Tibial nerve (tissue), 4 donors: ENCODE measurements at regions not wholly inside any gene's neighbourhood (a gene's known extent, or its start where the extent isn't known, plus 50 kb on each side); places are given as distances from the start of the nearest gene placed in this dataset.

Source experiments
- DNase-seq, 2 donors: peaks; one replicate each; pipeline ENCODE4 v3.0.0-alpha.2; 2019; ENCODE audit warnings: low spot score in 2 of 2
- H3K27ac ChIP-seq, 4 donors: fragments of 200-600 bp; sonication (generic) in 3 of 4; one replicate each; pipeline ENCODE4 v1.5.1; 2017 to 2019; ENCODE audit warnings: mild to moderate bottlenecking in 1 of 4
- H3K27me3 ChIP-seq, 2 donors: fragments of 200-600 bp; sonication (generic) in 1 of 2; one replicate each; pipeline versions ENCODE4 v1.5.1 to v1.6.0; 2017 to 2019
- H3K36me3 ChIP-seq, 3 donors: fragments of 200-600 bp; sonication (generic); one replicate each; pipeline ENCODE4 v1.5.1; 2018 to 2019
- H3K4me1 ChIP-seq, 4 donors: fragments of 200-600 bp; sonication (generic) in 3 of 4; one replicate each; pipeline ENCODE4 v1.5.1; 2017 to 2019
- H3K4me3 ChIP-seq, 4 donors: fragments of 200-600 bp; sonication (generic) in 3 of 4; one replicate each; pipeline ENCODE4 v1.5.1; 2017 to 2019; ENCODE audit warnings: mild to moderate bottlenecking in 1 of 4, moderate library complexity in 1 of 4
- H3K9me3 ChIP-seq, 4 donors: fragments of 200-600 bp; sonication (generic) in 3 of 4; one replicate each; pipeline ENCODE4 v1.5.1; 2017 to 2019
- EP300 ChIP-seq, 2 donors: sonication (generic); formaldehyde crosslinking; IDR thresholded peaks; one replicate each; pipeline ENCODE4 v1.6.1; 2017; ENCODE audit warnings: antibody characterized with exemption in 2 of 2, mild to moderate bottlenecking in 1 of 2
- POLR2A ChIP-seq, 2 donors: fragments of 450-650 bp; IDR thresholded peaks; one replicate each; pipeline ENCODE4 v1.6.1; 2017; ENCODE audit warnings: antibody characterized with exemption in 2 of 2, mild to moderate bottlenecking in 2 of 2, moderate library complexity in 2 of 2
- WGBS, 2 donors: methylation state at CpG; one replicate each; pipeline ENCODE4 v1.1.5; 2018; 5-methylcytosine and 5-hydroxymethylcytosine counted together
- TF ChIP-seq, protein P1 (sequence below), 5 experiments: fragments of 200-600 bp in 3 of 5; fragments of 450-650 bp in 2 of 5; sonication (generic) in 3 of 5; IDR thresholded peaks; one replicate each; pipeline ENCODE4 v1.5.1; 2016 to 2019; ENCODE audit warnings: antibody characterized with exemption in 5 of 5, mild to moderate bottlenecking in 3 of 5, moderate library complexity in 2 of 5

DNA sequence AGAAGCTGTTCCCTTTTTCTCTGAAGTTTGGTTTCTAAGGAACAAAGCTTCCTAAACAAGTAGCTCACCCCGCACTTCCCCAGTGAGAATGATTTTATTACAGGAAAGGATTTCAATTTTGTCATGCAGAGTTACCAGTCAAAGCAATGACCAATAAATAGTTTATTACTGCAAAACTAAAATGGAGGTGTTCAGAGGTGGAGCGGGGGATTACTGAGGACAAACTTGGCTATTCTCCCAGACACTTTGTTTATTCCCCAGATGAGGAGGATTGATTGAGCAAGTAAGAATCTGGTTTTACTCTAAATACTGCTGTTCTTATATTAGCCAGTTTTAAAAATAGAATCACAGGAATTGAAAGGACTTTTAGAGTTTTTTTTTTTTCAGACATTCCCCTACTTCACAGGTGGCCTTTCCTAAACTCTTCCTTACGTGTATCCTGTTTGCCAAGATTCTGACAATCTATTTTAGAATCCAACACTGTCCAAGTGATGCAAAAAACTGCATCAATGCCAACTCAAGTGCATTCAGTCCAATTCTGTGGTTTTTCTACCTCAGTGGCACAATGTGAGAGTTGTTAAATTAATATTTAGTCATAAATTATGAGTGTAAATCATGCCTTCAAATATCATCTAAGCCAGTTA lies 136.1 kb downstream of the TNFSF18 start:
- Histone ChIP-seq H3K36me3 (no peaks in the 10 kb centered on the region), H3K4me3 (no peak overlapping the region), H3K27me3 (no peaks in the 10 kb centered on the region), H3K4me1 (no peaks in the 10 kb centered on the region), H3K9me3 (peaks cover 0 to 11% (median 2%) of the 10 kb centered on the region in 4 donors), H3K27ac (no peak overlapping the region)
- TF ChIP-seq, protein P1, sequence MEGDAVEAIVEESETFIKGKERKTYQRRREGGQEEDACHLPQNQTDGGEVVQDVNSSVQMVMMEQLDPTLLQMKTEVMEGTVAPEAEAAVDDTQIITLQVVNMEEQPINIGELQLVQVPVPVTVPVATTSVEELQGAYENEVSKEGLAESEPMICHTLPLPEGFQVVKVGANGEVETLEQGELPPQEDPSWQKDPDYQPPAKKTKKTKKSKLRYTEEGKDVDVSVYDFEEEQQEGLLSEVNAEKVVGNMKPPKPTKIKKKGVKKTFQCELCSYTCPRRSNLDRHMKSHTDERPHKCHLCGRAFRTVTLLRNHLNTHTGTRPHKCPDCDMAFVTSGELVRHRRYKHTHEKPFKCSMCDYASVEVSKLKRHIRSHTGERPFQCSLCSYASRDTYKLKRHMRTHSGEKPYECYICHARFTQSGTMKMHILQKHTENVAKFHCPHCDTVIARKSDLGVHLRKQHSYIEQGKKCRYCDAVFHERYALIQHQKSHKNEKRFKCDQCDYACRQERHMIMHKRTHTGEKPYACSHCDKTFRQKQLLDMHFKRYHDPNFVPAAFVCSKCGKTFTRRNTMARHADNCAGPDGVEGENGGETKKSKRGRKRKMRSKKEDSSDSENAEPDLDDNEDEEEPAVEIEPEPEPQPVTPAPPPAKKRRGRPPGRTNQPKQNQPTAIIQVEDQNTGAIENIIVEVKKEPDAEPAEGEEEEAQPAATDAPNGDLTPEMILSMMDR (IDR thresholded peaks at IDR 0.05) = no peak
- TF ChIP-seq POLR2A (IDR thresholded peaks at IDR 0.05) (no peak), EP300 (IDR thresholded peaks at IDR 0.05) (no peak)
- 42 to 47% methylated on average over 3 of the region's 3 CpGs for WGBS, 2 donors
- DNase-seq = no peak

DNA sequence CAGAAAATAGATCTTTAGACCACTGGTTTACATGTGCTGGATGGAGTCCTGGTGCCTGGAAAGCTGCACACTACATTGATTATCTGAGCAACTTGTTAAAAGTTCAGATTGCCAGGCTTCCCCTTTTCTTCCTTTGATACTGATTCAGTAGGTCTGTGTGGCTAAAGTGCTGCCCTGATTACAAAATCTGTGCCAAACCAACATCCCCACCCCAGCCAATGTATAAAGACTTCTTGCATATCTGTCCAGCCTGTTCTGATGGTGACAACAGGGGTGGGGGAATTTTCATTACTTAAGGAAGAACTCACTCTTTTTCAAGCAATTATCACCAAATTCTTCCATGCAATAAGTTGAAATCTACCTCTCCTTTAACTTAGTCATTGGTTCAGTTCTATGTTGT lies 135.5 kb downstream of the TNFSF18 start:
- Histone ChIP-seq H3K36me3 (no peaks in the 10 kb centered on the region), H3K27ac (no peak overlapping the region), H3K27me3 (no peaks in the 10 kb centered on the region), H3K4me1 (no peaks in the 10 kb centered on the region), H3K9me3 (peaks cover 0 to 11% (median 2%) of the 10 kb centered on the region in 4 donors), H3K4me3 (no peak overlapping the region)
- no peak for DNase-seq
- TF ChIP-seq POLR2A (IDR thresholded peaks at IDR 0.05) (no peak), EP300 (IDR thresholded peaks at IDR 0.05) (no peak)
- TF ChIP-seq, protein P1 (IDR thresholded peaks at IDR 0.05) = no peak

DNA sequence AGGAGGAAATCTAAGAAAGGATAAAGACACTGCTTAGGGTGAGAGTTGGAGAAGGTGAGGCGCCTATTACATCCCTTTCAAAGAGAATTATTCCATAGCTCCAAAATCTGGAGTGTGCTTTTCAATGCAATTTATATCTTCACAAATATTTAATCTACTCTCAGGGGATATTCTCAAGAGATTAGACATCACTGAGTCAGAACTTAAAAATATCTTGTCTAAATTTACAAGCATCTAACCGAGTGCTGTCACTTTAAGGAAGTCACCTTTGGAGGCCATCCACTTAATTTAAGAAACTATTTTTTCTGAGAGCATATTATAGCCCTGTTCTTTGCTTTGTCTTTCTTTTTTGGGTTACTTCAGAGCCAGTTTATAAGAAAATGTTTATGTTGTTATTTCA lies 134.6 kb downstream of the TNFSF18 start:
- Histone ChIP-seq H3K27me3 (no peaks in the 10 kb centered on the region), H3K36me3 (no peaks in the 10 kb centered on the region), H3K4me3 (no peak overlapping the region), H3K27ac (no peak overlapping the region), H3K4me1 (no peaks in the 10 kb centered on the region), H3K9me3 (peaks cover 0 to 11% (median 2%) of the 10 kb centered on the region in 4 donors)
- TF ChIP-seq, protein P1 (IDR thresholded peaks at IDR 0.05) = no peak
- TF ChIP-seq EP300 (IDR thresholded peaks at IDR 0.05) (no peak), POLR2A (IDR thresholded peaks at IDR 0.05) (no peak)
- WGBS, 2 donors = 81 to 83% methylated on average over 2 of the region's 2 CpGs
- DNase-seq = no peak

DNA sequence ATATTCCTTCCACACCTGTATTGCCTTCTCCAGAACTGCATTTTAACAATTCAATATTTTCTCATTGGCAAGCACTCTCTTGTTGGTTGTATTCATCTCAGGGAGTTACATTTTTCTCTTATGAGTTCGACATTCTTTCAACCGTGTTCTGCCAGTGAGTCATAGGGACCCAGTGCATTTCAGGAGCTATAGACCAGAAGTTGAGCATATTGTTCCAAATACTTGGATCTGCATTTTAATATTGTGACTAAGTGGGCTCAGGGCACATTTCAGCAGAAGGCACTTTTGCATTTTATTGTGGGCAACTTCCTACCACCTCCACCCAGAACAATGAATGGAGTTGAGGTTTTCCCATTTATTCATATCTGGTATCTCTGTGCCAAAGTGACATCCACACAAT lies 132.8 kb downstream of the TNFSF18 start:
- TF ChIP-seq EP300 (IDR thresholded peaks at IDR 0.05) = no peak
- TF ChIP-seq POLR2A (IDR thresholded peaks at IDR 0.05) = no peak
- TF ChIP-seq, protein P1 (IDR thresholded peaks at IDR 0.05) = no peak
- Histone ChIP-seq H3K4me3 (no peak overlapping the region), H3K9me3 (peaks cover 0 to 5% (median 0%) of the 10 kb centered on the region in 4 donors), H3K36me3 (no peaks in the 10 kb centered on the region), H3K27ac (no peak overlapping the region), H3K4me1 (no peaks in the 10 kb centered on the region), H3K27me3 (no peaks in the 10 kb centered on the region)
- no peak for DNase-seq
- 42 to 45% methylated on average over 2 of the region's 2 CpGs for WGBS, 2 donors

DNA sequence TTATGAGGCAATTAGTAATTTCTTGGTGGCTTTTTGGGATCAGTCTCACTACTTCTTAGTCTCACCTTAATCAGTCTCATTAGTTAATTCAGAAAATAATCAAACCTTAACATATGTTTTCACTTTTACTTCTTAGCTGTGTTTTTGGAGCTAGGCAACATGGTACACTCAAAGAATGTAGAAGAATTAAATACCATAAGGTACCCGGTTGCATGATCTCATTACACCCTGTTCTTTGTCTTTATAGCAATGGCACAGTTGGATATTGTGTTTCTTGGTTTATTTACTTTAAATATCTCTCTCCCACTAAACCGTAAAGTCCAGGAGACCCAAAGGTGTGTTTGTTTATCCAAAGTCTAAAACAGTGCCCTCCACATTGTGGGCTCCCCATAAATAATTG lies 132.3 kb downstream of the TNFSF18 start:
- WGBS, 2 donors = 85 to 87% methylated on average over 2 of the region's 2 CpGs
- Histone ChIP-seq H3K4me1 (no peaks in the 10 kb centered on the region), H3K36me3 (no peaks in the 10 kb centered on the region), H3K9me3 (peaks cover 0 to under 1% (median 0%) of the 10 kb centered on the region in 4 donors), H3K27me3 (no peaks in the 10 kb centered on the region), H3K27ac (no peak overlapping the region), H3K4me3 (no peak overlapping the region)
- no peak for TF ChIP-seq POLR2A (IDR thresholded peaks at IDR 0.05)
- DNase-seq = no peak

DNA sequence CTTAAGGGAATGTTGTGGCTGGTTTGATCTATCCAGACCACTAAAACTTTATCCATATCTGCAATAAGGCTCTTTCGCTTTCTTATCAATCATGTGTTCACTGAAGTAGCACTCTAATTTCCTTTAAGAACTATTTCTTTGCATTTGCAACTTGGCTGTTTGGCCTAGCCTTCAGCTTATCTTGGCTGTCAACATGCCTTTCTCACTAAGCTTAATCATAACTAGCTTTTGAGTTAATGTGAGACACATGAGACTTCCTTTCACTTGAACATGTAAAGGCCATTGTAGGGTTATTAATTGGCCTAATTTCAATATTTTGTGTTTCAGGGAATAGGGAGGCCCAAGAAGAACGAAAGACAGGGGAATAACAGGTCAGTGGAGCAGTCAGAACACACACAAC lies 124.7 kb downstream of the TNFSF18 start:
- no peaks in the 10 kb centered on the region for H3K9me3 ChIP-seq
- DNase-seq = no peak
- 61 to 67% methylated on average over 2 of the region's 2 CpGs for WGBS, 2 donors
- H3K27me3 ChIP-seq = no peaks in the 10 kb centered on the region
- TF ChIP-seq, protein P1 (IDR thresholded peaks at IDR 0.05) = no peak
- TF ChIP-seq EP300 (IDR thresholded peaks at IDR 0.05) = no peak
- TF ChIP-seq POLR2A (IDR thresholded peaks at IDR 0.05) = no peak
- no peak overlapping the region for H3K27ac ChIP-seq
- H3K4me1 ChIP-seq = no peaks in the 10 kb centered on the region
- H3K4me3 ChIP-seq = no peak overlapping the region
- H3K36me3 ChIP-seq = no peaks in the 10 kb centered on the region
